Astrocyte (in vitro differentiated cells and primary cell): ENCODE measurements at regions not wholly inside any gene's neighbourhood (a gene's known extent, or its start where the extent isn't known, plus 50 kb on each side); places are given as distances from the start of the nearest gene placed in this dataset.

Source experiments
- CTCF ChIP-seq: IDR thresholded peaks from 2 replicates; pipeline ENCODE4 v1.5.1; 2011; ENCODE audit warnings: low read depth, mild to moderate bottlenecking, inconsistent platforms, low read length, moderate library complexity; ENCODE audit not compliant: insufficient read depth
- EZH2 ChIP-seq: IDR thresholded peaks from 2 replicates; pipeline ENCODE4 v1.6.1; 2012; ENCODE audit warnings: mild to moderate bottlenecking, low read length, inconsistent platforms; ENCODE audit not compliant: insufficient read depth

- TF ChIP-seq CTCF (no peak), EZH2 (no peak)
Observed at GRCh38 chr7:85274454-85274853, 87.6 kb upstream of the SEMA3D start.
